Natural killer cell (primary cell): ENCODE measurements at regions not wholly inside any gene's neighbourhood (a gene's known extent, or its start where the extent isn't known, plus 50 kb on each side); places are given as distances from the start of the nearest gene placed in this dataset.

Experiments used
- ATAC-seq, 3 donors: fragments of 150-1000 bp in 2 of 3; fragments of 200-7000 bp in 1 of 3; cut with Tn5 transposase; 1 replicate in 1 of 3; 2 replicates in 2 of 3; pipeline ENCODE4 v1.10.0; 2021; ENCODE audit warnings: mild to moderate bottlenecking in 2 of 3, moderate library complexity in 2 of 3
- DNase-seq, 2 donors: peaks; one replicate each; pipeline versions ENCODE4 v3.0.0 to v3.0.0-alpha.2; 2013 to 2021; ENCODE audit warnings: mixed read lengths in 1 of 2
- H3K27ac ChIP-seq: one replicate; pipeline ENCODE4 v1.5.1; 2013; ENCODE audit warnings: mild to moderate bottlenecking, low read length
- H3K27me3 ChIP-seq: one replicate; pipeline ENCODE4 v1.6.1; 2013; ENCODE audit warnings: low read length; ENCODE audit not compliant: control insufficient read depth, insufficient read depth
- H3K36me3 ChIP-seq: one replicate; pipeline ENCODE4 v1.6.1; 2013; ENCODE audit warnings: low read length; ENCODE audit not compliant: control insufficient read depth, insufficient read depth
- H3K4me1 ChIP-seq: one replicate; pipeline ENCODE4 v1.6.1; 2013; ENCODE audit warnings: low read length; ENCODE audit not compliant: control insufficient read depth, insufficient read depth
- H3K4me3 ChIP-seq: one replicate; pipeline ENCODE4 v1.5.1; 2013; ENCODE audit warnings: low read length
- H3K9me3 ChIP-seq: one replicate; pipeline ENCODE4 v1.6.1; 2013; ENCODE audit warnings: low read length; ENCODE audit not compliant: control insufficient read depth, insufficient read depth
- H3K27ac Mint-ChIP-seq, 2 donors: one replicate each; pipeline ENCODE4 v1.8.0; 2022; ENCODE audit warnings: mild to moderate bottlenecking in 2 of 2, mixed read lengths in 2 of 2, moderate library complexity in 1 of 2
- H3K27me3 Mint-ChIP-seq, 2 donors: one replicate each; pipeline ENCODE4 v1.8.0; 2022; ENCODE audit warnings: low read depth in 2 of 2, mixed read lengths in 2 of 2
- H3K36me3 Mint-ChIP-seq: one replicate; pipeline ENCODE4 v1.8.0; 2022; ENCODE audit warnings: mixed read lengths
- H3K4me1 Mint-ChIP-seq, 2 donors: one replicate each; pipeline ENCODE4 v1.8.0; 2022; ENCODE audit warnings: mixed read lengths in 2 of 2
- H3K4me3 Mint-ChIP-seq: one replicate; pipeline ENCODE4 v1.8.0; 2022; ENCODE audit warnings: mild to moderate bottlenecking, moderate library complexity, mixed read lengths
- H3K9me3 Mint-ChIP-seq, 2 donors: one replicate each; pipeline ENCODE4 v1.8.0; 2022; ENCODE audit warnings: mixed read lengths in 2 of 2
- CTCF ChIP-seq: fragments of 200-600 bp; IDR thresholded peaks from one replicate; pipeline ENCODE4 v1.8.0; 2022; ENCODE audit warnings: antibody characterized with exemption
- WGBS: methylation state at CpG from one replicate; pipeline ENCODE4 v1.1.7; 2013; ENCODE audit warnings: missing lambda C conversion rate; ENCODE audit not compliant: insufficient coverage; 5-methylcytosine and 5-hydroxymethylcytosine counted together
- intact Hi-C: fragments of 100-400 bp; cut with micrococcal nuclease; formaldehyde crosslinking; loops from one replicate; pipeline ENCODE4 v1.14.2; 2022

GRCh38 chr20:53786071-53786444, 192.4 kb upstream of the ZNF217 start:
- intact Hi-C loops: no loop called here
- no peak for TF ChIP-seq CTCF
- Histone ChIP-seq H3K4me1 (no peaks in the 10 kb centered on the region), H3K9me3 (no peaks in the 10 kb centered on the region), H3K4me3 (no peak overlapping the region), H3K36me3 (no peaks in the 10 kb centered on the region), H3K27me3 (no peaks in the 10 kb centered on the region), H3K27ac (no peak overlapping the region)
- Mint-ChIP-seq H3K9me3 (no peaks in the 10 kb centered on the region), H3K27ac (no peak overlapping the region), H3K4me3 (no peak overlapping the region), H3K27me3 (no peaks in the 10 kb centered on the region), H3K36me3 (no peaks in the 10 kb centered on the region), H3K4me1 (peaks cover 0 to 7% of the 10 kb centered on the region in 2 donors)
- 94% methylated on average over 2 of the region's 3 CpGs for WGBS
- DNase-seq (no peak), ATAC-seq (no peak)

DNA sequence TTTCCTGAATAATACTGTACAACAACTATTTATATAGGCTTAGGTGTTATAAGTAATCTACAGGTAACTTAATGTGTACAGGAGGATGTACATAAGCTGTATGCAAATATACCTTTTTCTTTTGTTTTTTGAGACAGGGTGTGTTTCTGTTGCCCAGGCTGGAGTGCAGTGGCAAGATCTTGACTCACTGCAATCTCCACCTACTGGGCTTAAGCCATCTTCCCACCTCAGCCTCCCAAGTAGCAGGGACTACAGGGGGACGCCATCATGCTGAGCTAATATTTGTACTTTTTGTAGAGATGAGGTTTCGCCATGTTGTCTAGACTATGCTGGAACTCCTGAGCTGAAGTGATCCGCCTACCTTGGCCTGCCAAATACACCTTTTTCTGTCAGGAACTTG, 191.7 kb upstream of the ZNF217 start:
- Histone ChIP-seq H3K4me1 (no peaks in the 10 kb centered on the region), H3K4me3 (no peak overlapping the region), H3K27me3 (no peaks in the 10 kb centered on the region), H3K36me3 (no peaks in the 10 kb centered on the region), H3K9me3 (no peaks in the 10 kb centered on the region), H3K27ac (no peak overlapping the region)
- Mint-ChIP-seq H3K4me3 (no peak overlapping the region), H3K36me3 (no peaks in the 10 kb centered on the region), H3K9me3 (no peaks in the 10 kb centered on the region), H3K27me3 (no peaks in the 10 kb centered on the region), H3K27ac (no peak overlapping the region), H3K4me1 (peaks cover 0 to 7% of the 10 kb centered on the region in 2 donors)
- TF ChIP-seq CTCF: no peak
- WGBS: 90% methylated on average over 3 of the region's 3 CpGs
- ATAC-seq (no peak), DNase-seq (no peak)
- intact Hi-C loops: no loop called here

DNA sequence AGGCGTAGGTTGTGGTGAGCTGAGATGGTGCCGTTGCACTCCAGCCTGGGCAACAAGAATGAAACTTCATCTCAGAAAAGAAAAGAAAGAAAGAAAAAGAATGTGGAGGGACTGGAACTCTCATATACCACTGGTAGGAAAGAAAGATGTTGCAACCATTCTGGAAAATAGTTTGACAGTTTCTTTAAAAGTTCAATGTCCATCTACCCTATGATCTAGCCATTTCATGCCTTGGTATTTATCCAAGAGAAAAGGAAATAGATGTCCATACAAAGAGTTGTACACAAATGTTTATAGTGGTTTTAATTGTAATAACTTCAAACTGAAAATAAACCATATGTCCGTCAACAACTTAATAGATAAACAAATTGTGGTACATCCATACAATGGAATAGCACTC, 190.1 kb upstream of the ZNF217 start:
- Histone ChIP-seq H3K27me3 (no peaks in the 10 kb centered on the region), H3K27ac (no peak overlapping the region), H3K9me3 (no peaks in the 10 kb centered on the region), H3K36me3 (no peaks in the 10 kb centered on the region), H3K4me1 (no peaks in the 10 kb centered on the region), H3K4me3 (no peak overlapping the region)
- DNase-seq (no peak), ATAC-seq (no peak)
- no peaks in the 10 kb centered on the region for H3K27me3 Mint-ChIP-seq
- no peak overlapping the region for H3K27ac Mint-ChIP-seq
- no peaks in the 10 kb centered on the region for H3K9me3 Mint-ChIP-seq
- intact Hi-C loops: no loop called here
- H3K36me3 Mint-ChIP-seq: no peaks in the 10 kb centered on the region
- H3K4me1 Mint-ChIP-seq: peaks cover 0 to 7% of the 10 kb centered on the region in 2 donors
- H3K4me3 Mint-ChIP-seq: no peak overlapping the region
- 77% methylated on average over 2 of the region's 3 CpGs for WGBS
- no peak for TF ChIP-seq CTCF

GRCh38 chr20:53782612-53783246, 189.1 kb upstream of the ZNF217 start:
- H3K4me3 ChIP-seq: no peak overlapping the region
- H3K4me1 ChIP-seq: no peaks in the 10 kb centered on the region
- H3K27ac ChIP-seq: no peak overlapping the region
- no peaks in the 10 kb centered on the region for H3K36me3 ChIP-seq
- 94% methylated on average over 3 of the region's 4 CpGs for WGBS
- no peaks in the 10 kb centered on the region for H3K36me3 Mint-ChIP-seq
- DNase-seq: no peak
- peaks cover 0 to 7% of the 10 kb centered on the region in 2 donors for H3K4me1 Mint-ChIP-seq
- no peak overlapping the region for H3K27ac Mint-ChIP-seq
- no peaks in the 10 kb centered on the region for H3K27me3 Mint-ChIP-seq
- H3K27me3 ChIP-seq: no peaks in the 10 kb centered on the region
- H3K9me3 ChIP-seq: no peaks in the 10 kb centered on the region
- H3K4me3 Mint-ChIP-seq: no peak overlapping the region
- ATAC-seq: no peak
- no peak for TF ChIP-seq CTCF
- H3K9me3 Mint-ChIP-seq: no peaks in the 10 kb centered on the region
- intact Hi-C loops: no loop called here
